K562 (cell line): ENCODE measurements at regions not wholly inside any gene's neighbourhood (a gene's known extent, or its start where the extent isn't known, plus 50 kb on each side); places are given as distances from the start of the nearest gene placed in this dataset.

Source experiments
- ATAC-seq: fragments of 200-7000 bp; cut with Tn5 transposase; 3 replicates; pipeline ENCODE4 v1.9.1; 2020; ENCODE audit warnings: moderate library complexity
- BruUV-seq: library from RNA; stranded (reverse); fragments of 400-500 nt; replicated peaks from 2 replicates; lab custom pipeline; 2021; lab: Mats Ljungman, UMichigan
- CTCF ChIA-PET: fragments of 300-600 bp; formaldehyde crosslinking; extraction: SDS; loops from one replicate; lab custom pipeline; 2021; ENCODE audit warnings: low intra/inter-chr PET ratio; lab: Yijun Ruan, JAX
- POLR2A ChIA-PET: fragments of 300-600, 350-650 bp; sonication (Branson Sonifier 250); formaldehyde crosslinking; extraction: SDS; loops from one replicate; lab custom pipeline; 2021; ENCODE audit warnings: antibody characterized with exemption, inconsistent platforms; lab: Yijun Ruan, JAX
- DNase-seq, 4 experiments: peaks; one replicate each; pipeline versions ENCODE4 v3.0.0 to v3.0.0-alpha.2; 2011 to 2018; ENCODE audit warnings: low spot score in 3 of 4, mixed read lengths in 3 of 4; ENCODE audit errors: extremely low read depth in 1 of 4
- FAIRE-seq: peaks from 2 replicates; lab custom pipeline; 2011; peaks lifted over from hg19 to GRCh38; lab: Jason Lieb, UNC
- H2AFZ ChIP-seq: 2 replicates; pipeline ENCODE4 v1.6.0; 2011; ENCODE audit warnings: low read depth, low read length, control low read depth, inconsistent platforms
- H3K27ac ChIP-seq: fragments of 200-600 bp; 3 replicates; pipeline ENCODE4 v1.8.0; 2011; ENCODE audit warnings: low read depth, mild to moderate bottlenecking, control low read depth, inconsistent platforms, low read length, moderate library complexity, mixed read lengths; ENCODE audit errors: extremely low read depth
- H3K27me3 ChIP-seq, 2 experiments: fragments of 300-600 bp in 1 of 2; 2 replicates in 1 of 2; 3 replicates in 1 of 2; pipeline versions ENCODE4 v1.6.0 to v1.8.0; 2011; ENCODE audit warnings: inconsistent platforms in 2 of 2, low read length in 2 of 2, mild to moderate bottlenecking in 1 of 2, mixed read lengths in 1 of 2, moderate library complexity in 1 of 2; ENCODE audit not compliant: control insufficient read depth in 2 of 2, insufficient read depth in 2 of 2
- H3K36me3 ChIP-seq: fragments of 300-600 bp; 3 replicates; pipeline ENCODE4 v1.8.0; 2011; ENCODE audit warnings: mild to moderate bottlenecking, low read length, inconsistent platforms; ENCODE audit not compliant: control insufficient read depth, insufficient read depth
- H3K4me1 ChIP-seq, 2 experiments: fragments of 200-600 bp in 1 of 2; replicated peaks in 1 of 2; 2 replicates in 1 of 2; 3 replicates in 1 of 2; pipeline versions ENCODE4 v1.5.1 to v1.8.0; 2011; ENCODE audit warnings: inconsistent platforms in 2 of 2, low read length in 2 of 2, mild to moderate bottlenecking in 1 of 2, mixed read lengths in 1 of 2, moderate library complexity in 1 of 2; ENCODE audit not compliant: control insufficient read depth in 2 of 2, insufficient read depth in 2 of 2
- H3K4me2 ChIP-seq: 2 replicates; pipeline ENCODE4 v1.6.1; 2011; ENCODE audit warnings: low read length, control low read depth, inconsistent platforms, mixed read lengths; ENCODE audit not compliant: insufficient read depth
- H3K4me3 ChIP-seq: fragments of 200-600 bp; sonication (generic), shearing (Covaris generic); 2 replicates; pipeline ENCODE4 v1.5.1; 2016; ENCODE audit warnings: control low read depth, inconsistent platforms
- H3K79me2 ChIP-seq: fragments of 200-600 bp; 3 replicates; pipeline ENCODE4 v1.8.0; 2011; ENCODE audit warnings: low read length, inconsistent platforms; ENCODE audit not compliant: control insufficient read depth, insufficient read depth
- H3K9ac ChIP-seq, 2 experiments: 2 replicates each; pipeline versions ENCODE4 v1.6.0 to v1.6.1; 2011; ENCODE audit warnings: low read depth in 2 of 2, low read length in 2 of 2, control low read depth in 1 of 2, inconsistent platforms in 1 of 2, mild to moderate bottlenecking in 1 of 2, mixed read lengths in 1 of 2; ENCODE audit not compliant: insufficient read depth in 1 of 2
- H3K9me1 ChIP-seq: one replicate; pipeline ENCODE4 v1.6.0; 2011; ENCODE audit warnings: inconsistent platforms, mild to moderate bottlenecking, low read length, moderate library complexity; ENCODE audit not compliant: control insufficient read depth, insufficient read depth
- H3K9me3 ChIP-seq: replicated peaks from 2 replicates; pipeline ENCODE4 v1.5.1; 2011; ENCODE audit warnings: low read depth, low read length, inconsistent platforms; ENCODE audit not compliant: control insufficient read depth, insufficient read depth
- H4K20me1 ChIP-seq: replicated peaks from 2 replicates; pipeline ENCODE4 v1.6.1; 2011; ENCODE audit warnings: low read length, inconsistent platforms, mixed read lengths; ENCODE audit not compliant: control insufficient read depth, insufficient read depth
- BCOR ChIP-seq: fragments of 450-650 bp; IDR thresholded peaks from 2 replicates; pipeline ENCODE4 v1.6.1; 2016
- E2F6 ChIP-seq, 2 experiments: IDR thresholded peaks; 2 replicates each; pipeline ENCODE4 v1.6.1; 2011; ENCODE audit warnings: borderline replicate concordance in 1 of 2, control low read depth in 1 of 2, low read depth in 1 of 2, low read length in 1 of 2, mild to moderate bottlenecking in 1 of 2, mixed read lengths in 1 of 2, moderate library complexity in 1 of 2; ENCODE audit not compliant: insufficient read depth in 1 of 2, insufficient read length in 1 of 2, poor library complexity in 1 of 2, severe bottlenecking in 1 of 2; ENCODE audit errors: extremely low read depth in 1 of 2
- ETV1 ChIP-seq: fragments of 450-650 bp; conservative IDR thresholded peaks from 2 replicates; pipeline ENCODE4 v1.6.1; 2016; ENCODE audit warnings: missing genetic modification characterization, control low read depth, low read depth, missing compliant biosample characterization
- HDAC3 ChIP-seq: fragments of 450-650 bp; IDR thresholded peaks from 2 replicates; pipeline ENCODE4 v1.6.1; 2018; ENCODE audit warnings: borderline replicate concordance, mild to moderate bottlenecking, moderate library complexity; ENCODE audit not compliant: partially characterized antibody
- JUND ChIP-seq, 2 experiments: IDR thresholded peaks; 2 replicates in 1 of 2; 3 replicates in 1 of 2; pipeline ENCODE4 v1.6.1; 2011; ENCODE audit warnings: borderline replicate concordance in 2 of 2, low read depth in 2 of 2, low read length in 2 of 2, improper control_type of control experiment in 1 of 2, missing biosample characterization in 1 of 2, missing genetic modification characterization in 1 of 2, missing genetic modification reagents in 1 of 2
- KDM4B ChIP-seq, 2 experiments: fragments of 450-650 bp in 1 of 2; sonication (generic) in 1 of 2; IDR thresholded peaks; 2 replicates each; pipeline ENCODE4 v1.6.1; 2016 to 2017; ENCODE audit warnings: borderline replicate concordance in 2 of 2, antibody characterized with exemption in 1 of 2, low read depth in 1 of 2, mild to moderate bottlenecking in 1 of 2
- MAFF ChIP-seq: IDR thresholded peaks from 2 replicates; pipeline ENCODE4 v1.6.1; 2012; ENCODE audit warnings: low read length, improper control_type of control experiment
- MAX ChIP-seq: sonication (generic); formaldehyde crosslinking; IDR thresholded peaks from 2 replicates; pipeline ENCODE4 v1.9.0; 2022; ENCODE audit warnings: mild to moderate bottlenecking, missing genetic modification reagents
- PTBP1 ChIP-seq: fragments of 200-400 bp; formaldehyde crosslinking; IDR thresholded peaks from 2 replicates; pipeline ENCODE4 v1.6.1; 2017; ENCODE audit warnings: low read depth, low read length
- TFAP4 ChIP-seq: sonication (generic); formaldehyde crosslinking; IDR thresholded peaks from 2 replicates; pipeline ENCODE4 v1.8.0; 2022; ENCODE audit warnings: missing genetic modification reagents, mild to moderate bottlenecking, moderate library complexity, borderline replicate concordance
- ZC3H4 ChIP-seq: sonication (generic); formaldehyde crosslinking; IDR thresholded peaks from 2 replicates; pipeline ENCODE4 v1.9.0; 2021; ENCODE audit warnings: missing genetic modification reagents, borderline replicate concordance
- ZEB2 ChIP-seq: fragments of 450-650 bp; IDR thresholded peaks from 2 replicates; pipeline ENCODE4 v1.6.1; 2016
- ZNF143 ChIP-seq: sonication (generic); formaldehyde crosslinking; IDR thresholded peaks from 2 replicates; pipeline ENCODE4 v1.9.0; 2022; ENCODE audit warnings: mild to moderate bottlenecking, missing genetic modification reagents
- ZNF224 ChIP-seq: sonication (generic); formaldehyde crosslinking; IDR thresholded peaks from 2 replicates; pipeline ENCODE4 v1.8.0; 2022; ENCODE audit warnings: mild to moderate bottlenecking, missing genetic modification reagents
- ZNF324 ChIP-seq: fragments of 250-450 bp; sonication (Bioruptor Pico); IDR thresholded peaks from 2 replicates; pipeline ENCODE4 v1.4.0; 2020; ENCODE audit warnings: mild to moderate bottlenecking
- ZNF398 ChIP-seq: fragments of 250-450 bp; sonication (Bioruptor Pico); IDR thresholded peaks from 2 replicates; pipeline ENCODE4 v1.8.0; 2021; ENCODE audit warnings: moderate library complexity, mild to moderate bottlenecking, inconsistent platforms
- ZNF717 ChIP-seq: fragments of 250-450 bp; sonication (Bioruptor Pico); IDR thresholded peaks from 2 replicates; pipeline ENCODE4 v1.5.0; 2021
- ZNF764 ChIP-seq: fragments of 250-450 bp; sonication (Bioruptor Pico); IDR thresholded peaks from 2 replicates; pipeline ENCODE4 v1.4.0; 2020; ENCODE audit warnings: low read depth, mild to moderate bottlenecking, moderate library complexity
- WGBS: fragments of 100-300 bp; shearing (Covaris generic); methylation state at CpG from one replicate; pipeline ENCODE4 v1.1.6; 2016; ENCODE audit warnings: low coverage, mixed read lengths; ENCODE audit not compliant: insufficient coverage; ENCODE audit errors: missing lambda C conversion rate; 5-methylcytosine and 5-hydroxymethylcytosine counted together
- in situ Hi-C: fragments of 300-500 bp; cut with MboI; formaldehyde crosslinking; loops from 4 replicates; pipeline ENCODE4 v1.15.0; 2018; ENCODE audit warnings: inconsistent platforms, mixed read lengths
- intact Hi-C: fragments of 100-400 bp; cut with micrococcal nuclease; formaldehyde crosslinking; loops from 2 replicates; pipeline ENCODE4 v1.14.2; 2022

GRCh38 chr6:50600280-50600679 is 113.0 kb upstream of the TFAP2D start:
- no peak overlapping the region for H3K4me3 ChIP-seq
- H3K4me1 ChIP-seq = no peaks in the 10 kb centered on the region
- H2AFZ ChIP-seq = no peak overlapping the region
- in situ Hi-C loops (no loop called here), intact Hi-C loops (no loop called here)
- H3K27ac ChIP-seq = no peak overlapping the region
- no peaks in the 10 kb centered on the region for H3K27me3 ChIP-seq
- H3K79me2 ChIP-seq = no peaks in the 10 kb centered on the region
- POLR2A ChIA-PET = no interaction called here
- CTCF ChIA-PET = no interaction called here
- 0% methylated on average over 3 of the region's 3 CpGs for WGBS
- H3K4me2 ChIP-seq = no peak overlapping the region
- H4K20me1 ChIP-seq = no peaks in the 10 kb centered on the region
- ATAC-seq = no peak
- peak; percentile 26 for FAIRE-seq
- H3K36me3 ChIP-seq = no peaks in the 10 kb centered on the region
- no TSS peak for BruUV-seq
- no peaks in the 10 kb centered on the region for H3K9me3 ChIP-seq
- H3K9ac ChIP-seq = no peak overlapping the region
- no peak for DNase-seq
- no peaks in the 10 kb centered on the region for H3K9me1 ChIP-seq
- no peak for TF ChIP-seq MAX
- TF ChIP-seq KDM4B (IDR thresholded peaks at IDR 0.05; ENCODE audit: borderline replicate concordance in 2 of 2, low read depth in 1 of 2) = no peak
- TF ChIP-seq ZNF717 (CRISPR knock-in tag) = no peak
- TF ChIP-seq ETV1 (tag) = no peak
- no peak for TF ChIP-seq ZNF224 (CRISPR knock-in tag)
- TF ChIP-seq MAFF = no peak
- TF ChIP-seq TFAP4 = no peak
- TF ChIP-seq ZC3H4 (CRISPR knock-in tag) = no peak
- TF ChIP-seq HDAC3 = no peak
- TF ChIP-seq ZNF143 (CRISPR knock-in tag) = no peak
- TF ChIP-seq JUND (IDR thresholded peaks at IDR 0.05; ENCODE audit: borderline replicate concordance, low read depth, low read length) = no peak
- TF ChIP-seq JUND (tag; IDR thresholded peaks at IDR 0.05; ENCODE audit: borderline replicate concordance, low read depth, low read length) = no peak
- TF ChIP-seq E2F6 (IDR thresholded peaks at IDR 0.05; ENCODE audit: borderline replicate concordance in 1 of 2, extremely low read depth in 1 of 2, insufficient read depth in 1 of 2, insufficient read length in 1 of 2, low read depth in 1 of 2, low read length in 1 of 2, poor library complexity in 1 of 2, severe bottlenecking in 1 of 2) = no peak
- no peak for TF ChIP-seq ZNF398 (CRISPR knock-in tag)
- no peak for TF ChIP-seq ZNF324 (CRISPR knock-in tag)
- TF ChIP-seq ZEB2 = no peak
- no peak for TF ChIP-seq BCOR
- TF ChIP-seq ZNF764 (CRISPR knock-in tag) = no peak
- no peak for TF ChIP-seq PTBP1
